ENCODE measurements at regions not wholly inside any gene's neighbourhood (a gene's known extent, or its start where the extent isn't known, plus 50 kb on each side); places are given as distances from the start of the nearest gene placed in this dataset.

- intact Hi-C loops (cut with DNase I) = no loop called here
- DNase-seq = no peak
Measured at GRCh38 chr6:166023273-166023989, 144.2 kb downstream of the TBXT start.

GRCh38 chr6:166021429-166021828 is 146.2 kb downstream of the TBXT start:
- no peak for DNase-seq
- intact Hi-C loops (cut with DNase I) = no loop called here
- no peak for ATAC-seq

More at GRCh38 chr6:166023273-166023989, 144.2 kb downstream of the TBXT start:
- ATAC-seq = no peak

GRCh38 chr6:166019214-166019613 is 148.4 kb downstream of the TBXT start:
- intact Hi-C loops (cut with DNase I) = no loop called here
- DNase-seq (no peak), ATAC-seq (no peak)

- DNase-seq (no peak), ATAC-seq (no peak)
- intact Hi-C loops (cut with DNase I) = no loop called here
Measured at GRCh38 chr6:166017032-166017635, 150.5 kb downstream of the TBXT start.

GRCh38 chr6:166014966-166015365 is 152.7 kb downstream of the TBXT start:
- intact Hi-C loops (cut with DNase I) = no loop called here
- DNase-seq (no peak), ATAC-seq (no peak)

- ATAC-seq (no peak), DNase-seq (no peak)
- intact Hi-C loops (cut with DNase I) = no loop called here
Measured at GRCh38 chr6:166010136-166010960, 157.3 kb downstream of the TBXT start.

GRCh38 chr6:166009385-166010031 is 158.1 kb downstream of the TBXT start:
- ATAC-seq = no peak
- intact Hi-C loops (cut with DNase I) = loop anchor here in 1 of 2 donors (5.0 kb wide), 1 partner anchor 122 kb away; no protein-coding TSS in a partner anchor

GRCh38 chr6:166008441-166009369 is 158.9 kb downstream of the TBXT start:
- ATAC-seq = peak in 1 of 2 donors; percentile 52
- intact Hi-C loops (cut with DNase I) = loop anchor here in 1 of 2 donors (5.0 kb wide), 1 partner anchor 121 kb away; no protein-coding TSS in a partner anchor
- peak; percentile 54 for DNase-seq

More at GRCh38 chr6:166009385-166010031, 158.1 kb downstream of the TBXT start:
- DNase-seq = no peak

GRCh38 chr6:166007349-166008263 is 160.0 kb downstream of the TBXT start:
- intact Hi-C loops (cut with DNase I) = loop anchor here in 1 of 2 donors (5.0 kb wide), 1 partner anchor 120 kb away; no protein-coding TSS in a partner anchor
- peak; percentile 75 for DNase-seq
- peak; percentile 39 to 44 for ATAC-seq

- DNase-seq (no peak), ATAC-seq (no peak)
- intact Hi-C loops (cut with DNase I) = loop anchor here in 1 of 2 donors (1.0 to 5.0 kb wide), 2 partner anchors 19 to 120 kb away; no protein-coding TSS in a partner anchor
Measured at GRCh38 chr6:166006900-166007301, 160.8 kb downstream of the TBXT start.

GRCh38 chr6:166005944-166006899 is 161.4 kb downstream of the TBXT start:
- DNase-seq (peak; percentile 73), ATAC-seq (peak; percentile 72 to 84)
- intact Hi-C loops (cut with DNase I) = loop anchor here in 1 of 2 donors (1.0 to 5.0 kb wide), 2 partner anchors 18 to 119 kb away; no protein-coding TSS in a partner anchor

- DNase-seq (peak; percentile 85), ATAC-seq (peak; percentile 66 to 75)
- intact Hi-C loops (cut with DNase I) = loop anchor here in 1 of 2 donors (5.0 kb wide), 1 partner anchor 118 kb away; no protein-coding TSS in a partner anchor
Measured at GRCh38 chr6:166005401-166005943, 162.2 kb downstream of the TBXT start.

- no peak for ATAC-seq
Measured at GRCh38 chr6:166004876-166005275, 162.8 kb downstream of the TBXT start.

GRCh38 chr6:166004471-166004870 is 163.2 kb downstream of the TBXT start:
- no peak for ATAC-seq
- DNase-seq = no peak
- intact Hi-C loops (cut with DNase I) = no loop called here

More at GRCh38 chr6:166004876-166005275, 162.8 kb downstream of the TBXT start:
- no peak for DNase-seq
- intact Hi-C loops (cut with DNase I) = loop anchor here in 1 of 2 donors (5.0 kb wide), 1 partner anchor 118 kb away; no protein-coding TSS in a partner anchor

- intact Hi-C loops (cut with DNase I) = no loop called here
- no peak for ATAC-seq
Measured at GRCh38 chr6:166003569-166003968, 164.1 kb downstream of the TBXT start.

More at GRCh38 chr6:166003569-166003968, 164.1 kb downstream of the TBXT start:
- DNase-seq = no peak

Data from left cardiac atrium (tissue), 4 donors.